OCI-LY3 (cell line): ENCODE measurements at regions not wholly inside any gene's neighbourhood (a gene's known extent, or its start where the extent isn't known, plus 50 kb on each side); places are given as distances from the start of the nearest gene placed in this dataset.

Source experiments
- H2AFZ ChIP-seq: fragments of 200-600, 300-600 bp; shearing (Covaris generic); 2 replicates; pipeline ENCODE4 v1.6.0; 2014; ENCODE audit warnings: antibody characterized with exemption, low read depth, low read length
- H3K27ac ChIP-seq: fragments of 200-600, 300-600 bp; sonication (generic); 2 replicates; pipeline ENCODE4 v1.5.1; 2014; ENCODE audit warnings: mild to moderate bottlenecking, low read length, moderate library complexity, mixed read lengths
- H3K27me3 ChIP-seq: fragments of 200-600, 300-600 bp; sonication (generic); 2 replicates; pipeline ENCODE4 v1.6.1; 2014; ENCODE audit warnings: low read depth, low read length, mixed read lengths
- H3K36me3 ChIP-seq: fragments of 200-600, 300-600 bp; sonication (generic); replicated peaks from 2 replicates; pipeline ENCODE3; 2014; ENCODE audit warnings: low read depth, low read length, mixed read lengths
- H3K4me1 ChIP-seq: fragments of 300-600, 200-600 bp; sonication (generic); 2 replicates; pipeline ENCODE4 v1.6.1; 2014; ENCODE audit warnings: low read length, mixed read lengths
- H3K4me2 ChIP-seq: fragments of 200-600, 300-600 bp; sonication (generic); 2 replicates; pipeline ENCODE4 v1.6.1; 2014; ENCODE audit warnings: low read length, mixed read lengths
- H3K4me3 ChIP-seq: fragments of 300-600, 200-600 bp; sonication (generic); 2 replicates; pipeline ENCODE4 v1.5.1; 2014; ENCODE audit warnings: antibody characterized with exemption, mild to moderate bottlenecking, low read length, moderate library complexity
- H3K79me2 ChIP-seq: fragments of 300-600, 200-600 bp; shearing (Covaris generic); 2 replicates; pipeline ENCODE4 v1.6.1; 2014; ENCODE audit warnings: mild to moderate bottlenecking, low read length, mixed read lengths
- H3K9ac ChIP-seq: fragments of 300-600, 200-600 bp; shearing (Covaris generic); 2 replicates; pipeline ENCODE4 v1.6.0; 2014; ENCODE audit warnings: mild to moderate bottlenecking, low read length, moderate library complexity
- H3K9me3 ChIP-seq: fragments of 200-600, 300-600 bp; shearing (Covaris generic); 2 replicates; pipeline ENCODE4 v1.6.1; 2014; ENCODE audit warnings: low read length, mixed read lengths; ENCODE audit not compliant: insufficient read depth
- H4K20me1 ChIP-seq: fragments of 200-600, 300-600 bp; sonication (generic); 2 replicates; pipeline ENCODE4 v1.6.1; 2016; ENCODE audit warnings: low read length, mixed read lengths; ENCODE audit not compliant: insufficient read depth
- EZH2phosphoT487 ChIP-seq: fragments of 200-600 bp; shearing (Covaris generic); IDR thresholded peaks from 2 replicates; pipeline ENCODE4 v1.6.1; 2018; ENCODE audit warnings: antibody characterized with exemption, mixed run types, low read depth
- TF ChIP-seq, protein P1 (sequence below): fragments of 200-600, 300-600 bp; sonication (generic); IDR thresholded peaks from 2 replicates; pipeline ENCODE4 v1.5.1; 2014; ENCODE audit warnings: antibody characterized with exemption, low read length, low read depth

DNA sequence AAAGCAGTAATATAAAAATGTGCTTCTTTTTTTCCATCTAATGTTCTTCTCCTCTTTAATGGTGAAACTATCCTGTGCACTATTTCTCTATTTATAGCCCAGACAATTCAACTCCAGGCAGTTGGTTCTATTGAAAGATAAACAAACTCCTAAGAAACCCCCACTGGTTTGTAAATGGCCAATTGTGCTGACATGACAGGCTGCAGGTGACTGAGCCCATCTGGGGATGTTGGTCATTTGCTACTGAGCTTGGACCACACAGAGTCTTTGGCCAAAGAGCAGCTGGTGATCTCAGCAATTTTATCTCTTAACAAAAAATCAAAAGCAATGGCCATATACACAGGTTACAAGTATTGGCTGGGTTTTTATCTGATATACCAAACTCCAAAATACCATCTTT, 631.8 kb upstream of the CELF2 start:
- no peak overlapping the region for H3K9ac ChIP-seq
- H3K27me3 ChIP-seq, result no peaks in the 10 kb centered on the region
- no peak overlapping the region for H3K4me3 ChIP-seq
- H3K36me3 ChIP-seq, result no peaks in the 10 kb centered on the region
- no peak overlapping the region for H3K27ac ChIP-seq
- H3K79me2 ChIP-seq, result no peaks in the 10 kb centered on the region
- no peaks in the 10 kb centered on the region for H3K4me1 ChIP-seq
- no peaks in the 10 kb centered on the region for H4K20me1 ChIP-seq
- no peak for TF ChIP-seq EZH2phosphoT487
- TF ChIP-seq, protein P1, sequence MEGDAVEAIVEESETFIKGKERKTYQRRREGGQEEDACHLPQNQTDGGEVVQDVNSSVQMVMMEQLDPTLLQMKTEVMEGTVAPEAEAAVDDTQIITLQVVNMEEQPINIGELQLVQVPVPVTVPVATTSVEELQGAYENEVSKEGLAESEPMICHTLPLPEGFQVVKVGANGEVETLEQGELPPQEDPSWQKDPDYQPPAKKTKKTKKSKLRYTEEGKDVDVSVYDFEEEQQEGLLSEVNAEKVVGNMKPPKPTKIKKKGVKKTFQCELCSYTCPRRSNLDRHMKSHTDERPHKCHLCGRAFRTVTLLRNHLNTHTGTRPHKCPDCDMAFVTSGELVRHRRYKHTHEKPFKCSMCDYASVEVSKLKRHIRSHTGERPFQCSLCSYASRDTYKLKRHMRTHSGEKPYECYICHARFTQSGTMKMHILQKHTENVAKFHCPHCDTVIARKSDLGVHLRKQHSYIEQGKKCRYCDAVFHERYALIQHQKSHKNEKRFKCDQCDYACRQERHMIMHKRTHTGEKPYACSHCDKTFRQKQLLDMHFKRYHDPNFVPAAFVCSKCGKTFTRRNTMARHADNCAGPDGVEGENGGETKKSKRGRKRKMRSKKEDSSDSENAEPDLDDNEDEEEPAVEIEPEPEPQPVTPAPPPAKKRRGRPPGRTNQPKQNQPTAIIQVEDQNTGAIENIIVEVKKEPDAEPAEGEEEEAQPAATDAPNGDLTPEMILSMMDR, result no peak
- H3K9me3 ChIP-seq, result no peaks in the 10 kb centered on the region
- no peak overlapping the region for H2AFZ ChIP-seq
- H3K4me2 ChIP-seq, result no peak overlapping the region

DNA sequence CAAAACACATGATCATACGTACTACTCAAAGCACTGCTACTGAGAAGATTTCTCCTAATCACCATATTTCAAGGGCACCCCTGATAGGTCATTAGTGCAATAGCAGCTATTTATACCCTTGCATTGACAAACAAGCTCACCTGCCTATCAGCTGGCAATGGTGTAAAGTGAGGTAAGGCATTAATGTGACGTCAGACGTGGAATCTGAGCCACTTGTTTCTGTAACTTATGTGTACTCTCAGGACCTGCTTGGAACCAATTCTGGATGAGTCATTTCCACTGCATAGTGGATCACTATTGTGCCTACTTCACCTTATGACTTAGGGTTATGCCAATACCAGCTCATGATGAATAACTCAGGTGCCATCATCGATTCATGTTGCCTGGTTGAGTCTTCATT, 628.5 kb upstream of the CELF2 start:
- H3K27ac ChIP-seq, result no peak overlapping the region
- H3K4me3 ChIP-seq, result no peak overlapping the region
- H3K79me2 ChIP-seq, result no peaks in the 10 kb centered on the region
- no peak overlapping the region for H2AFZ ChIP-seq
- TF ChIP-seq, protein P1, result no peak
- no peak for TF ChIP-seq EZH2phosphoT487
- H4K20me1 ChIP-seq, result no peaks in the 10 kb centered on the region
- no peaks in the 10 kb centered on the region for H3K27me3 ChIP-seq
- H3K9ac ChIP-seq, result no peak overlapping the region
- no peaks in the 10 kb centered on the region for H3K4me1 ChIP-seq
- H3K36me3 ChIP-seq, result no peaks in the 10 kb centered on the region
- no peaks in the 10 kb centered on the region for H3K9me3 ChIP-seq
- no peak overlapping the region for H3K4me2 ChIP-seq

GRCh38 chr10:10392511-10392910, 625.2 kb upstream of the CELF2 start:
- no peaks in the 10 kb centered on the region for H3K79me2 ChIP-seq
- H2AFZ ChIP-seq, result no peak overlapping the region
- no peak overlapping the region for H3K9ac ChIP-seq
- TF ChIP-seq, protein P1, result no peak
- TF ChIP-seq EZH2phosphoT487, result no peak
- H3K4me3 ChIP-seq, result no peak overlapping the region
- H3K36me3 ChIP-seq, result no peaks in the 10 kb centered on the region
- no peaks in the 10 kb centered on the region for H3K4me1 ChIP-seq
- H3K4me2 ChIP-seq, result no peak overlapping the region
- H4K20me1 ChIP-seq, result no peaks in the 10 kb centered on the region
- H3K27me3 ChIP-seq, result no peaks in the 10 kb centered on the region
- no peaks in the 10 kb centered on the region for H3K9me3 ChIP-seq
- H3K27ac ChIP-seq, result no peak overlapping the region

GRCh38 chr10:10394933-10395658, 622.6 kb upstream of the CELF2 start:
- Histone ChIP-seq H3K27ac (no peak overlapping the region), H3K9ac (no peak overlapping the region), H3K9me3 (no peaks in the 10 kb centered on the region), H4K20me1 (no peaks in the 10 kb centered on the region), H2AFZ (no peak overlapping the region), H3K36me3 (no peaks in the 10 kb centered on the region), H3K4me3 (no peak overlapping the region), H3K4me2 (no peak overlapping the region), H3K4me1 (no peaks in the 10 kb centered on the region), H3K27me3 (no peaks in the 10 kb centered on the region), H3K79me2 (no peaks in the 10 kb centered on the region)
- TF ChIP-seq, protein P1, result no peak
- no peak for TF ChIP-seq EZH2phosphoT487
